Stomach (tissue), 8 donors: ENCODE measurements at regions not wholly inside any gene's neighbourhood (a gene's known extent, or its start where the extent isn't known, plus 50 kb on each side); places are given as distances from the start of the nearest gene placed in this dataset.

Source experiments
- DNase-seq, 2 donors: peaks; one replicate each; pipeline versions ENCODE4 v3.0.0 to v3.0.0-alpha.2; 2013 to 2019
- H3K27ac ChIP-seq, 5 donors: fragments of 200-600 bp in 4 of 5; sonication (generic) in 4 of 5; one replicate each; pipeline ENCODE4 v1.5.1; 2013 to 2019; ENCODE audit warnings: mild to moderate bottlenecking in 1 of 5, moderate library complexity in 1 of 5
- H3K27me3 ChIP-seq, 3 donors: fragments of 200-600 bp; sonication (generic); one replicate each; pipeline ENCODE4 v1.5.1; 2017 to 2019; ENCODE audit warnings: mixed run types in 1 of 3
- H3K36me3 ChIP-seq, 4 donors: fragments of 200-600 bp; sonication (generic); 1 replicate in 3 of 4; 2 replicates in 1 of 4; pipeline ENCODE4 v1.5.1; 2016 to 2019
- H3K4me1 ChIP-seq, 4 donors: fragments of 200-600 bp; sonication (generic); one replicate each; pipeline ENCODE4 v1.5.1; 2016 to 2019
- H3K4me3 ChIP-seq, 4 donors: fragments of 200-600 bp; sonication (generic) in 3 of 4; one replicate each; pipeline ENCODE4 v1.5.1; 2016 to 2019; ENCODE audit warnings: mild to moderate bottlenecking in 1 of 4
- H3K9me3 ChIP-seq, 4 donors: fragments of 200-600 bp; sonication (generic); one replicate each; pipeline ENCODE4 v1.5.1; 2016 to 2019
- EP300 ChIP-seq: sonication (generic); formaldehyde crosslinking; IDR thresholded peaks from one replicate; pipeline ENCODE4 v1.6.1; 2017; ENCODE audit warnings: antibody characterized with exemption
- POLR2A ChIP-seq, 4 donors: fragments of 450-650 bp; IDR thresholded peaks; one replicate each; pipeline ENCODE4 v1.6.1; 2016; ENCODE audit warnings: antibody characterized with exemption in 4 of 4, control low read depth in 2 of 4, mild to moderate bottlenecking in 1 of 4, moderate library complexity in 1 of 4
- POLR2AphosphoS5 ChIP-seq, 3 donors: sonication (generic); formaldehyde crosslinking; IDR thresholded peaks; one replicate each; pipeline ENCODE4 v1.6.1; 2016; ENCODE audit warnings: antibody characterized with exemption in 3 of 3
- WGBS, 5 donors: extraction: QIAGEN DNeasy Blood & Tissue Kit in 3 of 5; methylation state at CpG; one replicate each; pipeline versions ENCODE4 v1.1.5 to v1.1.7; 2013 to 2018; 5-methylcytosine and 5-hydroxymethylcytosine counted together
- intact Hi-C: fragments of 100-400 bp; cut with DNase I; formaldehyde crosslinking; loops from one replicate; pipeline ENCODE4 v1.15.1; 2023; ENCODE audit warnings: low total_unique reads
- TF ChIP-seq, protein P1 (sequence below), 7 experiments: fragments of 450-650 bp in 4 of 7; fragments of 200-600 bp in 3 of 7; sonication (generic) in 3 of 7; IDR thresholded peaks; one replicate each; pipeline ENCODE4 v1.5.1; 2016 to 2019; ENCODE audit warnings: antibody characterized with exemption in 7 of 7, control low read depth in 2 of 7, mild to moderate bottlenecking in 1 of 7
- donor health status: healthy with polysubstance abuse.
- donor health status: Bipolar disorder and iron deficiency.
- donor health status: healthy.

DNA sequence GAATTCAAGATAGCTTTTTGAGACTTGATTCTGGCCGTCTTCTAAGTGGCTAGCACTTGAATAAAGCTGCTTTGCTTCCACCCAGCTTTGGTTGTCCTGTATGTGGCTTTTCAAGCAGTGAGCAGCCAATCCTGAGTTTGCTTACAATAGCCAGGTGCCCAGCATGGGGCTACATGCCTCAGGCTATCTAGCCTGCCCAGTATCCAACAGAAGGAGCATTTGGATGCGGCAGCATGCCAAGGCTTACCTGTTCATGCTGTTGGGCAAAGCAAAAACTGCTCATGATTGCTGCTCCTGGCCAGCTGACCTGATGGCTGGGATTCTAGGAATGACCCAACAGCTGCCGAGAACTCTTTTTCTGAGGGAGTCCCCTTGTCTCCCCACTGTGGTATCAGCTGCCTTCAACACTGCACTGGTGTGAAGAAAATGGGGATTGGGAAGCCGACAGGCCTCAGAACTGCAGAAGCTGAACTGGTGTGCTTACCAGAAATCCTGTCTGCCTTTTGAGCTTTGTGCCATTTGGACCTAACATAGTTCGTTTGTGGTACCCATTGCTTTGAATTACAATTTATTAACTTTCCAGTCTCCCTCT, 618.9 kb upstream of the IGFBP3 start:
- 66 to 82% (median 70%) methylated on average over 5 of the region's 5 CpGs for WGBS, 5 donors
- intact Hi-C loops: no loop called here
- Histone ChIP-seq H3K4me1 (peaks cover 0 to 4% (median 2%) of the 10 kb centered on the region in 4 donors), H3K27me3 (no peaks in the 10 kb centered on the region), H3K4me3 (no peak overlapping the region), H3K9me3 (peaks cover 0 to 6% (median 0%) of the 10 kb centered on the region in 4 donors), H3K27ac (no peak overlapping the region), H3K36me3 (no peaks in the 10 kb centered on the region)
- TF ChIP-seq, protein P1, sequence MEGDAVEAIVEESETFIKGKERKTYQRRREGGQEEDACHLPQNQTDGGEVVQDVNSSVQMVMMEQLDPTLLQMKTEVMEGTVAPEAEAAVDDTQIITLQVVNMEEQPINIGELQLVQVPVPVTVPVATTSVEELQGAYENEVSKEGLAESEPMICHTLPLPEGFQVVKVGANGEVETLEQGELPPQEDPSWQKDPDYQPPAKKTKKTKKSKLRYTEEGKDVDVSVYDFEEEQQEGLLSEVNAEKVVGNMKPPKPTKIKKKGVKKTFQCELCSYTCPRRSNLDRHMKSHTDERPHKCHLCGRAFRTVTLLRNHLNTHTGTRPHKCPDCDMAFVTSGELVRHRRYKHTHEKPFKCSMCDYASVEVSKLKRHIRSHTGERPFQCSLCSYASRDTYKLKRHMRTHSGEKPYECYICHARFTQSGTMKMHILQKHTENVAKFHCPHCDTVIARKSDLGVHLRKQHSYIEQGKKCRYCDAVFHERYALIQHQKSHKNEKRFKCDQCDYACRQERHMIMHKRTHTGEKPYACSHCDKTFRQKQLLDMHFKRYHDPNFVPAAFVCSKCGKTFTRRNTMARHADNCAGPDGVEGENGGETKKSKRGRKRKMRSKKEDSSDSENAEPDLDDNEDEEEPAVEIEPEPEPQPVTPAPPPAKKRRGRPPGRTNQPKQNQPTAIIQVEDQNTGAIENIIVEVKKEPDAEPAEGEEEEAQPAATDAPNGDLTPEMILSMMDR (IDR thresholded peaks at IDR 0.05): no peak
- no peak for DNase-seq

- no peak for DNase-seq
- TF ChIP-seq POLR2A (IDR thresholded peaks at IDR 0.05) (no peak), POLR2AphosphoS5 (IDR thresholded peaks at IDR 0.05) (no peak), EP300 (no peak)
- TF ChIP-seq, protein P1 (IDR thresholded peaks at IDR 0.05): no peak
- Histone ChIP-seq H3K27ac (no peak overlapping the region), H3K27me3 (no peaks in the 10 kb centered on the region), H3K4me3 (no peak overlapping the region), H3K4me1 (no peaks in the 10 kb centered on the region), H3K36me3 (no peaks in the 10 kb centered on the region), H3K9me3 (peaks cover 0 to 8% (median 0%) of the 10 kb centered on the region in 4 donors)
- WGBS, 5 donors: 73 to 79% (median 75%) methylated on average over 5 of the region's 5 CpGs
- intact Hi-C loops: no loop called here
Observed at GRCh38 chr7:46537191-46537905, 616.3 kb upstream of the IGFBP3 start.

GRCh38 chr7:46534664-46535588, 613.9 kb upstream of the IGFBP3 start:
- no peaks in the 10 kb centered on the region for H3K4me1 ChIP-seq
- H3K4me3 ChIP-seq: no peak overlapping the region
- intact Hi-C loops: no loop called here
- 59 to 70% (median 67%) methylated on average over 6 of the region's 6 CpGs for WGBS, 5 donors
- no peaks in the 10 kb centered on the region for H3K36me3 ChIP-seq
- peaks cover 0 to 14% (median 0%) of the 10 kb centered on the region in 4 donors for H3K9me3 ChIP-seq
- peak in 1 of 2 donors; percentile 44 for DNase-seq
- H3K27me3 ChIP-seq: no peaks in the 10 kb centered on the region
- TF ChIP-seq, protein P1 (IDR thresholded peaks at IDR 0.05): no peak
- TF ChIP-seq POLR2A (IDR thresholded peaks at IDR 0.05) (no peak), EP300 (no peak), POLR2AphosphoS5 (IDR thresholded peaks at IDR 0.05) (no peak)
- H3K27ac ChIP-seq: no peak overlapping the region

DNA sequence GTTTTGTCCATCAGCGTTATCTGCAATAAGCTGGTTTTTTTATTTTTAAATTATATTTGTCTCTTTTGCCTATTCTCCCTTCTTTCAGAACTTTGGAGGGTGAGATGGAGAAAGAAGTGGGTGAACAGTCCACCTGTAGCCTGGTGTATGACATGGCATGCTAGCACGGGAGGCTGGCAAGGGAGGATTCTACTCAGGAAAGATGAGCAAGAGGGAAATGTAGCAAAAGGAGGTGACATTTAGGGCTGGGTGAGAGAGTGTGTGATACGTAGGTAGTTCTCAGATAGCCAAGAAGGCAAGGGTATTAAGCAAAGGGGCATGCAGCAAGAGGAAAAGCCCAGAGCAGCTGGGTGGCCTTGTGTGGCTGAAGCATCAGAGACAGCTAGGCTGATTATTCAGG, 612.9 kb upstream of the IGFBP3 start:
- intact Hi-C loops: no loop called here

More for the DNA sequence above, 612.9 kb upstream of the IGFBP3 start:
- DNase-seq: no peak
- no peaks in the 10 kb centered on the region for H3K36me3 ChIP-seq
- peaks cover 0 to 14% (median 0%) of the 10 kb centered on the region in 4 donors for H3K9me3 ChIP-seq
- no peak overlapping the region for H3K27ac ChIP-seq
- 80 to 92% (median 90%) methylated on average over 3 of the region's 3 CpGs for WGBS, 5 donors
- no peaks in the 10 kb centered on the region for H3K27me3 ChIP-seq
- no peak overlapping the region for H3K4me3 ChIP-seq
- H3K4me1 ChIP-seq: no peaks in the 10 kb centered on the region
- TF ChIP-seq EP300: no peak
- TF ChIP-seq, protein P1 (IDR thresholded peaks at IDR 0.05): no peak
- no peak for TF ChIP-seq POLR2A (IDR thresholded peaks at IDR 0.05)
- TF ChIP-seq POLR2AphosphoS5 (IDR thresholded peaks at IDR 0.05): no peak
